Femur (tissue), 1 donor: ENCODE measurements at regions not wholly inside any gene's neighbourhood (a gene's known extent, or its start where the extent isn't known, plus 50 kb on each side); places are given as distances from the start of the nearest gene placed in this dataset.
"Not testable (repeated sequence)": the region's sequence is repeated elsewhere in the genome, so short reads cannot be mapped to it uniquely, and the experiment has no call there.

Experiments used
- DNase-seq: peaks from one replicate; pipeline ENCODE4 v3.0.0-alpha.2; 2017

DNA sequence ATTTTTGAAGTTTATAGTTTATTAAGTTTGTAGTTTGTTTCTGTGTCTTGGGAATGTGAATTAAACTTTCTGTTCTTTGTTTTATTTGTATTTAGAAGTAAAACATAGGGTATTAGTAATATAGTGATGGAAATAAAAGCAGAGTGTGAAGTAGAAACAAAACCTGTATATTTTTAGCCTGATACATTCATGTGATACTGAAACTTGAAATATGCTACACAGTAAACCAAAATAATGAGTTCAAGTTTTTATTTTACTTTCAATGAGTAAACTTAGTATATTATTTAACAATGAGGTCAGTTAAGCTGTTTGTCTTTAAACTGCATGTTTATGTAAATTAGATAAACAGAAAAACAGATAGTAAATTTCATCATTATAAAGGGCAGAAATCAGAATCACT lies 1592.6 kb downstream of the GRIK2 start:
- DNase-seq = no peak

DNA sequence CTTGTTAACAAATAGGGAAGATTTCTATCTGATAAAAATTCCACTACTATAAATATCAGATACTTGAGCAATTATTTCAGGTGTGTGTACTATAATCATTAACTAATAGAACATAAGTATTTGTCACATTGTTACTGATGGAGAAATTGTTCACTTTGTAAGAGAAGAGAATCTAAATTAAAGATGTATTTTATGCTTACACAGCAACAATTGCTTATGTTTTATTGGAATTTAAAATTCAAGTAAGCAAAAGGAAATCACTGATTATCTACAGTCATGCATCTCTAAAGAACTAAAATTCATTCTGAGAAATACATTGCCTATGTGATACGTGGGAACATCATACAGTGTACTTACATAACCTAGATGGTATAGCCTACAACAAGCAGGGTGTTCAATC lies 1590.8 kb downstream of the GRIK2 start:
- no peak for DNase-seq

GRCh38 chr6:102981490-102982015 lies 1588.0 kb downstream of the GRIK2 start:
- no peak for DNase-seq

GRCh38 chr6:102980951-102981350 lies 1587.4 kb downstream of the GRIK2 start:
- DNase-seq = no peak

DNA sequence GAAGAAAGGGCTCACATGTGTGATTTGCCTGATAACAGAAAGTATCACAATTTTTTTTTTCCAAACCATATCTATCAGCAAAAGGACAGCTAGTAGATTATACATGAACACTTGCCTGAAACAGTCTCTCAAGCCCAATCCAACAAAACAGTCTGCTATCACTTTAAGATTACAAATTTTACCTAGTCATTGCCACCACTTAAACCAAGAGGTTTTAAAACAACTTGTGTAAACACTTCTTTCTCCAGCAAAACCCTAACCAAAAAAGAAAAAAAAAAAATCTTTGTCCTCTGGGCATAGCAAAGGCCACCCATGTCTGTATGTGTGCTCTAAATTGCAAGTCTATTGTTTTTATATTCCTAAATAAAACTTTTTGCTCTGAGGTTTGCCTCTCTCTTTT lies 1568.4 kb downstream of the GRIK2 start:
- DNase-seq = no peak

GRCh38 chr6:102950967-102951366 lies 1557.5 kb downstream of the GRIK2 start:
- no peak for DNase-seq

DNA sequence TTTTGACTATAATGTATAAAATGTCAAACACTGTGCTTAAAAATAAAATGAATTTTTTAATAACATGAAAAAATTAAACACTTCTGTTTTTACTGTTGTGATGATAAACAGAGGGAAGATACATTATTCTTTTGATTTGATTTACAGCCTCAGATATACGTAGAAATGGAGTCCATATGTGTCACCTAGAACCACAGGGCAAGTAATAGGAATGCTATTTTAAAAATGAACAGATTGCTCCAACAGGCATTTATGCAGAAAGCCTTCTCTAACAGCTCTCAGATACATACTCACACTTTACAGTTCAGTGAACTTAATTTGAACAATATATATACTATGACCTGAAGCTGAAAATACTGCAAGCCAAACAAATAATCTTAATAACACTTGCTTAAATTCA lies 1551.0 kb downstream of the GRIK2 start:
- no peak for DNase-seq

- DNase-seq = no peak
Observed at GRCh38 chr6:102942206-102942605, 1548.7 kb downstream of the GRIK2 start.

- no peak for DNase-seq
Observed at GRCh38 chr6:102936959-102937358, 1543.5 kb downstream of the GRIK2 start.

DNA sequence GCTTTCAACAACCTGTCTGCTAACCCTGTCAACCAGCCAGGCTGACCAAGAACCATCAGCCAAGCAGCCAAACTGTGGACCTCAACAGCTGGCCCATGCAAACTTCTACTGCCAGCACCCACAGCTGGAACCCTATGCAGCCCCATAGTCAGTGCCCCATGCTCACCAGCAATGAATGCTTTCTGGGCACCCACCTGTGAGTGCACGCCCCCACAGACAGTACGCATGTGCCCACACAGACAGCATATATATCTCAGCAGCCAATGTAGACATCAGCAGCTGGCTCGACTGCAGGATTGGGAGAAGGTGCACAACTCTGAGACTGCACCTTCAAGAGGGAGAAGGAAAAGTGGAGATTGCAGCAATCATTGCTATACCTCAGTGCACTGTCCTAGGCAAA lies 1534.6 kb downstream of the GRIK2 start:
- no peak for DNase-seq

DNA sequence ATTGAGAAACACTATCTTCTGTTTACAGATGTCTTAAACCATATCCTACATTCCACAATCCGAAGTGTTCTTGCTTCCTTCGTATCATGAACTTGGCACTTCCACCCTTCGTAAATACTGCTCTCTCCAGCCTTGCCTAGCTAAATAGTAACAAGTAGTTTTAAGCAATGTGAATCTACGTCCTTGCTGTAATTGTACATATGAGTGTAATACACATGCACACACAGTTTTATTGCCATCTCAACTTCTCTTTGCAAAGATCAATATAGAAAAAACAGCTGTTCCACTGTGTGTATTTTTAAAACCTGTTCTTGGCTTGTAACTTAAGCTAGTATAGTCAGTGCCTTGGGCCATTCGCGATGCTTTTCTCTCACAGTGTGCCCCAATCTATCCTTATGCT lies 1524.7 kb downstream of the GRIK2 start:
- DNase-seq = no peak

DNA sequence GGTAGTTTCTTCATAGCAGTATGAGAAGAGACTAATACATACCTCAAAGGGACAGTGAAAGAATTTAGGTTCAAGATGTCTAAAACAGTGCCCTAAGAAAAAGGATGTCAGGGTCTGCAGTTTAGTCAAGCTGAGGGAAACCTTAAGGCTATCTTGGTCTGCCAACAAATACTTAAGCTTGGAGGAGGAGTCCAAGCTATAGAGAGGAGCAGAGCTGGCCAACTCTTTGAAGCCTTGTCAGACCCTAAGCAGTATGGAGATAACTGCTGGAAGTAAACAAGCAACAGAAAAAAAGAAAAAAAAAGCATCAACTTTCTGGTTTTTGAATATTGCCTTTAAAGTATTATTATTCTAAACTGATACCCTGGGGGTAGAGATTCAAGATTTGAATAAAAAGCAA lies 1518.1 kb downstream of the GRIK2 start:
- no peak for DNase-seq

GRCh38 chr6:102910701-102911139 lies 1517.2 kb downstream of the GRIK2 start:
- DNase-seq = not testable (repeated sequence)

DNA sequence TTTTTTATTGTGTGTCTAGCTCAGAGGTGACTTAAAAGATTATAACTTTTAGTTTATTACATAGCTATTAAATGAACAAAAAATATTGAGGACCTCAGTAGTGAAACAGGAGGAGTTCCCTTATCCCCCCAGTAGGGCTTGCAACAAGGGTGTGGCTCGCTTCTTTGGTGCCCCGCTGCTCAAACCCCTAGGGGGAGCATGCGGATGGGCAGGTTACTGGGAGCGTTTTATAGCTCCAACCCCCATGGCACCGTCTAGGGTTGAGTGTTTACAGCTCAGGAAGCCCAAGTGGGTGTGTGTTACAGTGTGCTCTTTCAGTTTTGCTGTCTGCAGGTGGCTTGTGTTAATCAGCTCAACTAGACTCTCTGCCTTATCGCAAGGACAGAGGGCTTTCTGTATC lies 1513.7 kb downstream of the GRIK2 start:
- DNase-seq = no peak

GRCh38 chr6:102902471-102902870 lies 1509.0 kb downstream of the GRIK2 start:
- no peak for DNase-seq

DNA sequence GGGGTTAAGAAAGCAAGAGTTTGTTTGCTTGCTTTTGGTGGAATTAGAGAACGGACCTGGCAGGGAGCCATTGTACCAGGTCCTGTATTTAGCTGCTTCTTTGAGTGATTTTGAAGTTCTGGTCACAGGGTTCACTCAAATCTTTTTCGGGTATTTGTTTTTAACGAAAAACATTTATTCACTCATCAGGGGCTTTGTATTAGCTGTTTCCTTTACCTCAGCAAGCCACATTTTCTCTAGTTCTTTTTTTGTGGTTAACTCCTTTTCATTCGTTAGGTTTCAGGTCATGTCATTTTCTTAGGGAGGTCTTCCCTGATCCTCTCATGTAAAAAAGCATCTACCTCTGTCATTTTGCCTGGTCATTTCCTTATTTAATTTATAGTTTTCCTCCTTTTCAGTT lies 1502.2 kb downstream of the GRIK2 start:
- DNase-seq = no peak

- no peak for DNase-seq
Observed at GRCh38 chr6:102885165-102885564, 1491.7 kb downstream of the GRIK2 start.

DNA sequence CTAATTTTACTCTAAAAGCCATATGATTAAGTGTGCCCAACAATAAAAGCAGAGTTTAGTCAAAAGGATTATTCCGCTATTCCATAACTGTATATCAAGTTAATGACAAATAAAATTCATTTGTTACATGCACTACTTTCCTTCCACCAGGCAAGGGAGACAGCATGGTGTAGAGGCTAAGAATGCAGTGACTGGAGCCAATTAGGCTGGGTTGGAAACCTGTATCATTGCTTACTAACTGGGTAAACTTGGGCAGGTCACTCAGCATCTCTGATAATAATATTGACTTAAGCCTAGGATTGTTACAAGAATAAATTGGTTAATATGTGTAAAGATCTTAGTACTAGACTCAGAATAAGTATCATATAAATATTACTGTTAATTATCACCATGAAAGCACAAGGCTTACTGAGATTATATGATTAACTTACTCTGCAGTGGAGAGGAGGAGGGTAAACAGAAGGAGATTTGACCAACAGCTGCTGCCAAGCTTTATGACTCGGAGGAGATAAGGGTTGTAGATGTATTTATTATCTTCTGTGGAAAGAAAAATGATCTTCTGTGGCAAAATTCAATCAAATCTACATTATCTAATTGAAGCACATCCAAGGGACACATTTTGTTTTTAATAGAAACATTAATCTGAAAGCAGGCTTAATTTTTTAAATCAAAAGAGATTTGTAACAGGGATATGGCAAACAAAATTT lies 1459.9 kb downstream of the GRIK2 start:
- DNase-seq = no peak

- no peak for DNase-seq
Observed at GRCh38 chr6:102848796-102849195, 1455.3 kb downstream of the GRIK2 start.

GRCh38 chr6:102848210-102848609 lies 1454.7 kb downstream of the GRIK2 start:
- DNase-seq = no peak

GRCh38 chr6:102841060-102841459 lies 1447.6 kb downstream of the GRIK2 start:
- no peak for DNase-seq

DNA sequence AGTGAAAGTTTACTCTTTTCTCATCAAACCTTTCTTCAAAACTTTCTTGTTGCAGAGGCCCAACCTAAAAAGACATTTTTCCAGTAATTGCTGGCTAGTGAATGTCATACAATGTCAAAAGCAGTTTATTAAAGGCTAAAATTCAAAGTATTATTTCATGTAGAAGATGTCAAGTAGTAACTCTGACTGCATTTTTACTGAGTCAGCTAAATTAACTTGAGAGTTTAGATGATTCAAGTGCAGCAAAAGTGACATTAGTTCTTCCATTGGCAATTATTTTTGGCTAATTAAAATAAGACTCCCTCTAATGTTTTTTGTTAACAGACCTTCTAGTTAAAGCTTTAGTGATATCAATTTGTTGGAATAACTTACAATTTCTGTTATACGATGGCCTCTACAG lies 1438.5 kb downstream of the GRIK2 start:
- no peak for DNase-seq

GRCh38 chr6:102820098-102820497 lies 1426.6 kb downstream of the GRIK2 start:
- no peak for DNase-seq

DNA sequence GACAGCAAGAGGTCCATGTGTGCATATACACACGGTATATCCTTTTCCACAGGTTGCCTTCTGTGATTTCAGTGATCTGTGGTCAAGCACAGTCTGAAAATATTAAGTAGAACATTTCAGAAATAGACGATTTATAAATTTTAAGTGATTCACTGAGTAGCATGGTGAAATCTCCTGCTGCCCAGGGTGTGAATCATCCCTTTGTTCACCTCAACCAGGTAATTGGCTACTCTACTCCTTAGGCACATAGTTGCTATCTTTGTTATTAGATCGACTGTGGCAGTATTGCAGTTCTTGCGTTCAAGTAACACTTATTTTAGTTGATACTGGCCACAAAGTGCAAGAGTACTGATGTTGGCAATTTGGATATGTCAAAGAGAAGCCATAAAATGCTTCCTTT lies 1421.7 kb downstream of the GRIK2 start:
- no peak for DNase-seq
